GM21723 (cell line): ENCODE measurements at regions not wholly inside any gene's neighbourhood (a gene's known extent, or its start where the extent isn't known, plus 50 kb on each side); places are given as distances from the start of the nearest gene placed in this dataset.
"Not testable (repeated sequence)": the region's sequence is repeated elsewhere in the genome, so short reads cannot be mapped to it uniquely, and the experiment has no call there.

ENCODE experiments used
- ATAC-seq: cut with Tn5 transposase; IDR thresholded peaks from one replicate; pipeline ENCODE4 v1.9.1; 2021; ENCODE audit warnings: mild to moderate bottlenecking, moderate library complexity; ENCODE audit not compliant: unreplicated experiment

DNA sequence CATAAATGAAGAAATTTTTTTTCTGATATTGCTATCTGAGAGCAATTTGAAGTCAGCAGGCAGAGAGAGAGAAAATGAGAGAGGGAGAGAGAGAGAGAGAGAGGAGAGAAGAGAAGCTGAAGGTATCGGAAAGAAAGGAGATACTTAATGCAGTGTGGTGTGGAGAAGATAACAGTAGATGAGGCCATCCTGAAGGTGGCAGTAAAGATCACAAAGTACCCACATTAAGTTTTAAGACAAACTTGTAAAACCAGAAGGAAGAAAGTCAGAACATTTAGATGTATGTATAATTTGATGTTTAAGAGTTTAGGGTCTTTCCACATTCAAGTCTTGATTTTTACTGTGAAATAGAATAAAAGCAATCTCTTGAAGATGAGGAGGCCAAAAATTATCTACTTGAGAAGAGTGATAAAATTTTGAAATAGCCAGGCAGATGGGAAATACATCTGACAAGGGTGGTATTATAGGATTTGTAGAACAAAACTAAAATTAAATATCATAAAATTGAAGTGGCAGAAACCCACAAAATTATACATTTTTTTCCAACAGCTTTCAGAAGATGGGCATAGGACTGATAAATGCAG is 1753.4 kb downstream of the MRPL39 start:
- ATAC-seq: peak; percentile 62

DNA sequence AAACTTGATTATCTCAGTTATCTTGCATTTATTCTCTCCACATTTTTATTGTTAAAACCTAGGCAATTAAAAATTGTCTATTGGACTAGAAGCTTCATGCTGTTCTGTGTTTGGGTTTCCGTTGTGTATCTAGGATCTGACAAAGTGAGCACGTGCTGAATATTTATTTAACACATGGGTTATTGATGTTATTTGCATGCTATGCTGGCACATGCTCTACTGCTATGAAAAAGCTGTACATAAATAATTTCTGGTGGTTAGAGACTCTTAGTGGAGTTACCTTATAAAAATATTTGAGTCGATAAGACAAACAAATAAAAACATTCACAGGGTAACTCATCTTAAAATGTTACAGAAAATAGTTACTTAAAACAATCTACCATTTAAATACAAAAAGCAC is 1769.7 kb downstream of the MRPL39 start:
- no peak for ATAC-seq

DNA sequence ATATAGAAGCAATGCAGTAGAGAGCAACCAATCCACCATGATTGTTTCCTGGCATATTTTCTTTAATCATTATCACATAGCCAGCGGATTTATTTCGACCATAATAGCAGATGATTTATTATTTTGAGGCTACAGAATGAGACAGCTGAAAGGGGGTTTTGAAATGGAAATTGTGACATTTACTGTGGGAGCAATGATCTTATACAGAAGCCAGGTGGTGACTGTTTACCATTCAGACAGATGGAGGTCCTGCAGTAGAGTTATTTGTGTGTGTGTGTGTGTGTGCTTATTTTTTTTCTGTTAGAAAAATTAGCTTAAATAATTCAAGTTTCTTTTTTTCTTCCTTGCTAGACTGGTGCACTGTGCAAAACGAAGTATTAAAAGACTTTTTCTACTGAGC is 1784.5 kb downstream of the MRPL39 start:
- ATAC-seq: no peak

DNA sequence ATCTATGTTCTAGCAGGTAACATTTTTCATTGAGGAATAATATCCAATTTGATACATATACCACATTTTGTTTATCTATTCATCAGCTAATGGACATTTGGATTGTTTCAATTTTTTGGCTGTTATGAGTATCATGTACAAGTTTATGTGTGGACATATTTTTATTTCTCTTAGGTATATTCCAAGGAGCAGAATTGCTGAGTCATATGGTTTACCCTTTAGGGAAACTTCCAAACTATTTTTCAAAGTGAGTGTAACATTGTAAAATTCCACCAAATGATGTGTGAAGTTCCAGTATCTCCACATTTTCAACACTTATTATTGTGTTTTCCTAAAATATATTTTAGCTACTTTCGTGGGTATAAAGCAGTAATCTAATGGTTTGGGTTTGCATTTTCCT is 1789.9 kb downstream of the MRPL39 start:
- ATAC-seq: no peak

DNA sequence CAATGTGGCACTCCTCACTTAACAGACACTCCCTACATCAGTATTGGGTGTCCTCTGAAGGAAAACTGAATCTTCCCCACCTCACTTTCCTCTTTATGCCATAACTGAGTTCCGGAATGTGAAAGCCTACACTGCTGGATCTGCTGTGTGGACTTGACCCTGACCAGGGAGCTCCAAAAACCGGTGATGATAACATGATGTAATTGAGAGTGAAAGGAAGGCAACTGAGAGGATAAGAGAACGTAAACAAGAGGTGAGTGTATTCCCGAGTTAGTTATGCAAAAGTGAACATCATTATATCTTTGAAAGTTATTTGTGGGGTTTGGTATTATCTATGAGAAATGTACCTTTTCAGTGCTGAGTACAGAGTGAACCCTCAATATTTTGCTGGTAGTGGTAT is 1794.8 kb downstream of the MRPL39 start:
- no peak for ATAC-seq

DNA sequence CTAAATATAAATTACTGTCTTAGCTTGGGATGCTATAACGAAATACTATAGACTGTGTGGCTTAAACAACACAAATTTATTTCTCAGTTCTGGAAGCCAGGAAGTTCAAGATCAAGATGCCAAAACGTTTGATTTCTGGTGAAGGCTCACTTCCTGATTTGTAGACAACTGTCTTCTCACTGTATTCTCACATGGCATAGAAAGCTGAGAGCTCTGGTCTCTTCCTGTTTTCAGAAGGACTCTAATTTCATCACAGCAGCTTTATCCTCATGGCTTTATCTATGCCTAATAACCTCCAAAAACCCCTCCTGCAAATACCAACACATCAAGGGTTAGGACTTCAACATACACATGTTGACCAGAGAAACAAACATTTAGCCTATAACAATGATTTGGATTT is 1795.5 kb downstream of the MRPL39 start:
- no peak for ATAC-seq

DNA sequence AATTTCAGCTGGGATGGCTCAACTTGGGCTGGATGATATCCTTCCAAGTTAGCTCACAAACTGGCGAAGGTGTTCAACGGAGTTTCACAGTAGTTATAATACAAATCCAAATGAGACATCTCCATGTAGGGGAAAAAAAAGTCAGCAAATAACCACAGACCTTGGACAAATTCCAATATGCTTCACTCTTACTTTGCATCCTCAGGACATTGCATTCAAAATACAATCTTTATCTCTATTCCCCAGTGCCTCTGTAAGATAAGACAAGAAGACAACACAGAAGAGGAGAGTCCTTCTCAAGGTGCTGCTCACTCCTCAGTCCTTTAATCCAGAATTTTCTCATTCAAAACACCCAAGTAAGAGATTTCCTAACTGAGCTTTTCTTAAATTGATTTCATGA is 1797.7 kb downstream of the MRPL39 start:
- no peak for ATAC-seq

DNA sequence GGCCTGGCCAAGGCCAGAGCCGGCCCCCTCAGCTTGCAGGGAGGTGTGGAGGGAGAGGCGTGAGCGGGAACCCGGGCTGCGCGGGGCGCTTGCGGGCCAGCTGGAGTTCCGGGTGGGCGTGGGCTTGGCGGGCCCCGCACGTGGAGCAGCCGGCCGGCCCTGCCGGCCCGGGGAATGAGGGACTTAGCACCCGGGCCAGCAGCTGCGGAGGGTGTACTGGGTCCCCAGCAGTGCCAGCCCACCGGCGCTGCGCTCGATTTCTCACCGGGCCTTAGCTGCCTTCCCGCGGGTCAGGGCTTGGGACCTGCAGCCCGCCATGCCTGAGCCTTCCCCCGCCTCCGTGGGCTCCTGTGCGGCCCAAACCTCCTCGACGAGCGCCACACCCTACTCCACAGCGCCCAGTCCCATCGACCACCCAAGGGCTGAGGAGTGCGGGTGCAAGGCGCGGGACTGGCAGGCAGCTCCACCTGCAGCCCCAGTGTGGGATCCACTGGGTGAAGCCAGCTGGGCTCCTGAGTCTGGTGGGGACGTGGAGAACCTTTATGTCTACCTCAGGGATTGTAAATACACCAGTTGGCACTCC is 1800.2 kb downstream of the MRPL39 start:
- ATAC-seq: not testable (repeated sequence)

DNA sequence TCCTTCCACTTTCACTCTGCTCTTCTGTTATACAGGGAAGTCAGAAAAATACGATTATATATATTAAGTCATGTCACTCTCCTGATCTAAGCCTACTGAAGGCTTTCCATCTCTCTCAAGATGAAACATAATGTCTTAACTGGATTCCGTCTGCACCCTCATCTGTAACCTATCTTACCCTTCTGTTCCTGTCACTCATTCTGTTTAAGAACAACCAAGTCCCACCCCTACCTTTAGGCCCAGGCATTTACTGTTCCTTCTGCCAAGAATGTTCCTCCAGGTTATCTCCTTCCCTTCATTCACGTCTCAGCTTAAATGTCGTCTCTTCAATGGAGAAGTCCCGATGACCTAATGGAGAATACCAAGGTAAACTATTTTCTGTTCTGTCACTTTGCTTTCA is 1802.4 kb downstream of the MRPL39 start:
- no peak for ATAC-seq

DNA sequence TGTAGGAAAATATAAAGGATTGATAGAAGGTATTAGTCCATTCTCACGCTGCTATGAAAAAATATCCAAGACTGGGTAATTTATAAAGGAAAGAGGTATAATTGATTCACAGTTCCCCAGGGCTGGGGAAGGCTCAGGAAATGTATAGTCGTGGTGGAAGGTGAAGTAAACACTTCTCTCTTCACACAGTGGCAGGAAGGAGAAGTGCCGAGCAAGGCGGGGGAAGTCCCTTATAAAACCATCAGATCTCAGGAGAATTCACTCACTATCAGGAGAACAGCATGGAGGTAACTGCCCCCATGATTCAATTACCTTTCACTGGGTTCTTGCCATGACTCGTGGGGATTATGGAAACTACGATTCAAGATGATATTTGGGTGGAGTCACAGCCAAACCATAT is 1806.0 kb downstream of the MRPL39 start:
- no peak for ATAC-seq

DNA sequence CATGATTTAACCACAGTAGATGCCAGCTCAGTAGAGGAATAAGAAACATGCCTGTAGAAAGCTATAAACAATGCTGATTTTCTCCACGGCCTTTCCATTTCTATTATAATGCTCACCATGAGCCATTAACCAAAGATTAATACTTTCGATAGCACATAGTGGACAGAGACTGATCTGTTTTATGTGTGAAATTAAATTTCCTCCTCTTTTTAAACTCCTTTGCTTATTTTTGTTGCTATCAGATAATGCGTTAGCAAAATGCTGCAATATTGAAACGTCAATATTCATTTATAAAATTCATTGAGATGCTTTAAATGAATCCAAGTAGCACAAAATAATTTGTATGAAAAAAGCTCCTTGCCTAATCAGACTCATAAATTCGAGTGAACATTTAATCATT is 1807.9 kb downstream of the MRPL39 start:
- no peak for ATAC-seq

DNA sequence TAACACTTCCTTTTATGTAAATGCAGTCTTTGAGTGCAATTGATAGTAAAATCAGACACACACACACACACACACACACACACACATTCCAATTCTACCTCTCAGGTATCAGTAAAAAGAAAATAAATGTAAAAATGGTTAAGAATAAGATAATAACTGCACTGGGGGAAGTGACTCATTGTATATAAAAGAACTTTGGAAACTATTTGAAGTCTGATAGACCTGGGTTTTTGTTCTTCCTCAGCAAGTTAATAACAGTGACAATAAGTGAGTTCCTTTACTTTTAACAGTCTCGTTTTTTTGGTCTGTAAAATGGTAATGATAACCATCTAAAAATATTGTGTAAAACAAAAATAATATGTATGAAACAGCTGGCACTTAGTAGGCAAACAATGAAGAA is 1815.0 kb downstream of the MRPL39 start:
- no peak for ATAC-seq

DNA sequence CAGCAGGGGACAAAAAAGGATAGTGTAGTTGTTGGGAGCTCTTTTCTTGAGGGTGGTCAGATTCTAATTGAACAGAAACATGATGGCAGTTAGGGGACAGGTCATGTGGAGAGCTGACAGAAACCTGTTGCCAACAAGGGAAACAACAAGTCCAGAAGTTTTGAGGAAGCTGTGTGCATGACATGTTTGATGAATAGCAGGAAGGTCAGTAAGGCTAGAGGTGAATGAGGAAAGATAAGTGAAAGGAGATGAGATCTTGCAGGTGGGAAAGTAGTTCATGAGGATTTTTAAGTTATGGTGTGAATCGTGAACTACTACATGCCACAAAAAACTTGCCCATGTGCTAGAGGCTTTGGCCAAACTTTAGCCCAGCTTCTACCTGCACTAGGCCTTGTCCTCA is 1817.4 kb downstream of the MRPL39 start:
- ATAC-seq: no peak

DNA sequence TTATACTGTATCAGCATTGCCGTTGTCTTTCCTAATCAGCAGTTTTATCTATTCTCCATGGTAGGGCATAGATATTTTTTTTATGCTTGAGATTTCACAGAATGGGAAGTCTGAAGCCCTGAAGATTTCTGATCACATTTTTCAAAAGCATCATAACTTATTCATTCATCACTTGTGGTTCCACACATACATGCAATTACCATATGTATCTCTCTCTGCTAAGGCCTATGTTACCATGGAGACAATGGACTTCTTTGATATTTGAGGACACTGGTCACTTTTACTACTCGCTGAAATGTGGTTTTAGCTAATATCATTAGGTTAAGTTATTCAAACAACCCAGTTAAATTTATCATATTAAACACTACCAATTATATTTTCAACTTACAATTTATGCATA is 1827.0 kb downstream of the MRPL39 start:
- no peak for ATAC-seq

DNA sequence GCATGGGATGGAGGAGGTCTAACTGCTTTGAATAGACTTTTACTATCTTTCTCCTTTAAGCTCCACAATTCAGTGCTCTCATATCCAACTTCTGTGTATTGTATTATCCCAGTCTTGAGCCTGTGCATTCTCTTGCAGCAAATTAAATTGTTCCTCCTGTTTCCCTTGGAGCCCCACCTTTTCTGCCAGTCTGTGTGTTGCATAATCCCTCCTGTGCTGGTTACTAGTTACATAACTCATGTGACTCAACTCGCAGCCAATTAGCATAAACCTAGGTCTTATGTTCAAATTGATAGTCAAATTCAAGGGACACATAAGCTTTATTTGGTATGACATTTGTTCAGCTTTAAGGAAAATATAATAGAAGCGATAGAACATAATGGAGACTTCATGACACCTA is 1863.5 kb downstream of the MRPL39 start:
- ATAC-seq: no peak

DNA sequence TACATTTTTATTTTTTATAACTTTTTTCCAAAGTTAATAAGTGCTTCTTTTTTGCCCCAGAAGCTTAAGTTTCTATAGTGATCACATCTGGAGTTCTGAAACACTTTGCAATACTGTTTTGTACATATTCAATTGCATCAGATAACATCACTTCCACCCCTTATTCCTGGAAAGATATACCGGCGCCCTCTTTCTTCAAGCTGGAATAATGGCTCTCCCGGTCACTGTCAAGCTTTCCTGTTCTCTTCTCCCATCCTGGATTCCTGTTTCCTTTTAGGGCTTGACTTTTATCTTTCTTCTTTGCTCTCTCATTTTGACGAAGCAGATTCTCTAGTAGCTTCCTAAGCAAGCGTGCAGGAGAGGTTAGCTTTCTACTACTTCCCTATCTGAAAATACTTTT is 1866.8 kb downstream of the MRPL39 start:
- ATAC-seq: no peak

DNA sequence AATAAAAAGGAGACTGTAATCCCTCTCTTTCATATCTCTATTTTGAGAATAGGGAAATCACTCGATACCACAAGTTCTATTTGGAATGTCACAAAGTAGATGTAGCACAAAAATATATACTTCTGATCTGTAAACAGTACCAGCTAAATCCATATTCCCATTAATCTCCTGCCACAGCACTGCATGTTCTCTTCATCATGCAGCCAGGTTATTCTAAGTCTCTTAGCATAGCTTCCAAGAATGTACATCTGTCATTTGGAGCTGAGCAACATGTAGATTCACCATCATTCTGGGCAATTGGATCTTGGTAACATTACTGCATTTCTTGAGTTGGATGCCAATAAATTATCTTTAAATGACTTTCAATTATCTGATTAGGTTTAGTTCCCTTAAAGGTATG is 1874.5 kb downstream of the MRPL39 start:
- no peak for ATAC-seq

DNA sequence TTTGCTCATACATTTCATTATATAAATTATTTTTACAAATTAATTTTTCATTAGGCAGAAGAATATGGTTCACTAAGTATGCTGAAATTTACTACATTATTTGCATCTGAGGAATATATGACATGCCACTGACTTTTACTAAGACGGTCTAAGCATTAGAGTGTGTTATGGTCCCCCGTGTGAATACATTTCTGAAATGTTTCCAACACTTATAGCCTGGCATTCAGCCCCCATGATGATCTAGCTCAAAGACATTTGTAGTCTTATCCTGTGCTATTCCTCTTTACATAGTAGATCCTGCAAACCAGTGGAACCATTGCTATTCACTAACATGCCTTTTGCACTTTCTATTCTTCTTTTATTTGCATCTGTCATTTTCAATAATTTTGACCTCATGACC is 1878.0 kb downstream of the MRPL39 start:
- no peak for ATAC-seq

DNA sequence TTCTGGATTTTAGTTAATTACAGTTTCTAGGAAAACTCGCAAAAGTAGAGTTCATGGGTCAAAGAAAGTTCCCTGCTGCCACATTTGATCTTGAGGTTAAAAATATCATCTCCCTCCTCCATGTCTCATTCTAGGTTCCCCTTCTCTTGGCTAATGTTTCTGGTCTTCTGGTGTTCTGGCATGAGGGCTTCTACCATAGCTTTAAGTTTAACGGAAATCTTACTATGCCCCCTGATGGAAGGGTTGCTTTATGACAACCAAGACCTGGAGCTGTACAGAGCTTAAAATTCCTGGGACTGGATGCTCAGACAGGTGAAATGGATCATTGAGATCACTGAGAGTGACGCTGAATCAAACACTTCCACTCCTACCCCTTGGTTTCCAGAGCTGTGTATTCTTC is 1881.7 kb downstream of the MRPL39 start:
- no peak for ATAC-seq

DNA sequence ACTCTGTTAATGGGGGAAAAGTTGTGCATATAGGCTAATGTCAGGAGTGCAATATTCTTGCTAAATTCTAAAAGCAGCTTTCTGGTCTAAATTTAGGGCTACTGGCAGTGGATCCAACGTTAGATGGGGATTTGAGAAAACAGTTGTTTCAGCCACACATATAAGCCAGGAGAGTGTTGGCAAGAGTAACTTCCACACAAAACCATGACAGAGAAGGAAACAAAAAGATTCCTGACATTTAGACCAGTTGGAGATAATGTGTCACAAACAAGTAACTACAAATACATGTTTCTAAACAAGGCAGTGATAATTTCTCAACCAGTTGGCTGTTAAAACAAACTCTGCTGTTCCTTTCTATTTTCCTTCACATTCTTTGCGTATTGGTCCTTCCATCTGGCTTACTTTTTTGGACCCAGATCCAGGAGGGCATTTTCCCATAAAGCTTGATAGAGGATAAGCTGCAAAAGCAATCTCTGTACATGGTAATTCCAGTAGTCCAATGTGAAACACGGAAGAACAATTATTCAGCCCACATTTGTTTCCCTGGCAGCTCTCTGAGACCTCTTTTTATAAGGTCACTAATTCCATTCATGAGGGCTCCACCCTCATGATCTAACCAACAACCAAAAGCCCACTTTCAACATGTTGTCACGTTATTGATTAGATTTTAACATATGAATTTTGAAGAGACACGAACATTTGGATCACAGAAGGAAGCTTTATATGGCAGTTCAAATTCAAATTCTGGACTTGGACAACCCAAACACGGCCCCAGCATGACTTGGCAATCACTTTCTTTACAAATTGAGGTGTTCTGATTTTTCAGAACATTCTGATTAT is 1888.6 kb downstream of the MRPL39 start:
- no peak for ATAC-seq

DNA sequence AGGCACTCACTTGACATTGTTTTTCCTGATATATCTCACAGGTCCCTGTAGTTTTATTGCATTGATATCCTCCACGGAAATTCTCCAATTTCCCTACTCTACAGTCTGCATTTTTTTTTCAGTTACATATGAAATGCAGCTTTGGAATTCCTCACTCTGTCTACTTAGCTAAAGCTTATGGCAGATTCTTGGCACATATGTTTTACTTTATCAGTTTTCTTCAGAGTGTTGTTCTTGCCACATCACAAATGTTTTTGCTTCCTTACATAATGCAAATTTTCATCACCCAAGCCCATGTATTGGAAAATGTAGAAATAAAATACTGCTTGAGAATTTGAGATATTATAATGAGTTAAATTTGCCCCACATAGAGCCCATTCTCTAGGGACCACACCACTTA is 1895.1 kb downstream of the MRPL39 start:
- ATAC-seq: no peak

DNA sequence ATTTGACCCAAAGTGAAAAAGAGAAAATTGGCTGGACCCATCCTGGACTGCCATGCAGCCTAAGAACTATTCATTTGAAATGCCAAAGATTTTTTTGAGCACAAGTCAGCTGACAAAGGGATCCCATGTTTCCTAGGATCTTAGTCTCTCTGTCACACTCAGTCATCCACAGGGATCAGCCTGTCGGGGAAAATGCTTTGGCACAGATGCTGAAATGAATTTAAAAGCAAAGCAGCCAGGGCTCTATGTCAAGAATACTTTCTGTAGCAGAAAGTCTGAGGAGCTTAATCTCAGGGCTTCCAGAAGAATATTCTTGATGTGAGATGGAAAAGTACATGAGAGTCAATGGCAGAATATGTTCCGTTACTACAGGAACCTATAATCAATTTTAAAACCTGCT is 1900.8 kb downstream of the MRPL39 start:
- ATAC-seq: no peak
